Keratinocyte (primary cell): ENCODE measurements at regions not wholly inside any gene's neighbourhood (a gene's known extent, or its start where the extent isn't known, plus 50 kb on each side); places are given as distances from the start of the nearest gene placed in this dataset.
A peak's percentile ranks its signal among the peaks of the same experiment; 100 is the strongest.

Experiments
- DNase-seq: peaks from one replicate; pipeline ENCODE4 v3.0.0-alpha.2; 2011; ENCODE audit warnings: low read depth, missing footprints, low spot score
- FAIRE-seq: peaks from 2 replicates; lab custom pipeline; 2011; peaks lifted over from hg19 to GRCh38; lab: Jason Lieb, UNC
- H2AFZ ChIP-seq: 2 replicates; pipeline ENCODE4 v1.6.0; 2012; ENCODE audit warnings: low read length, control low read depth, inconsistent platforms; ENCODE audit not compliant: control insufficient read depth
- H3K27ac ChIP-seq: 2 replicates; pipeline ENCODE4 v1.5.1; 2011; ENCODE audit warnings: low read length; ENCODE audit not compliant: control insufficient read depth, insufficient read depth
- H3K27me3 ChIP-seq: 3 replicates; pipeline ENCODE4 v1.6.0; 2011; ENCODE audit warnings: low read length; ENCODE audit not compliant: control insufficient read depth, insufficient read depth; ENCODE audit errors: extremely low read depth
- H3K36me3 ChIP-seq, 2 experiments: 2 replicates in 1 of 2; 3 replicates in 1 of 2; pipeline ENCODE4 v1.5.1; 2011; ENCODE audit warnings: low read length in 2 of 2, mild to moderate bottlenecking in 1 of 2; ENCODE audit not compliant: control insufficient read depth in 2 of 2, insufficient read depth in 2 of 2; ENCODE audit errors: extremely low read depth in 1 of 2
- H3K4me1 ChIP-seq: 3 replicates; pipeline ENCODE4 v1.5.1; 2011; ENCODE audit warnings: low read length; ENCODE audit not compliant: control insufficient read depth, insufficient read depth; ENCODE audit errors: extremely low read depth
- H3K4me2 ChIP-seq: 3 replicates; pipeline ENCODE4 v1.6.0; 2011; ENCODE audit warnings: low read depth, low read length; ENCODE audit not compliant: control insufficient read depth, insufficient read depth; ENCODE audit errors: extremely low read depth
- H3K4me3 ChIP-seq, 3 experiments: fragments of 200-600 bp in 1 of 3; sonication (generic) in 1 of 3; 2 replicates in 2 of 3; 3 replicates in 1 of 3; pipeline ENCODE4 v1.5.1; 2011 to 2016; ENCODE audit warnings: low read length in 3 of 3, mild to moderate bottlenecking in 3 of 3, control low read depth in 2 of 3, inconsistent platforms in 1 of 3, low read depth in 1 of 3, mixed read lengths in 1 of 3, mixed run types in 1 of 3, moderate library complexity in 1 of 3; ENCODE audit not compliant: control insufficient read depth in 2 of 3, insufficient read depth in 2 of 3; ENCODE audit errors: extremely low read depth in 1 of 3
- H3K79me2 ChIP-seq: 2 replicates; pipeline ENCODE4 v1.6.0; 2012; ENCODE audit warnings: low read length; ENCODE audit not compliant: control insufficient read depth, insufficient read depth
- H3K9ac ChIP-seq: 3 replicates; pipeline ENCODE4 v1.6.0; 2011; ENCODE audit warnings: low read length; ENCODE audit not compliant: control insufficient read depth, insufficient read depth; ENCODE audit errors: extremely low read depth
- H3K9me1 ChIP-seq: 3 replicates; pipeline ENCODE4 v1.6.0; 2011; ENCODE audit warnings: low read length; ENCODE audit not compliant: control insufficient read depth, insufficient read depth; ENCODE audit errors: extremely low read depth
- H3K9me3 ChIP-seq: 2 replicates; pipeline ENCODE4 v1.5.1; 2012; ENCODE audit warnings: low read depth, low read length; ENCODE audit not compliant: control insufficient read depth
- H4K20me1 ChIP-seq: 3 replicates; pipeline ENCODE4 v1.6.0; 2011; ENCODE audit warnings: low read length; ENCODE audit not compliant: control insufficient read depth, insufficient read depth; ENCODE audit errors: extremely low read depth
- EZH2 ChIP-seq: IDR thresholded peaks from one replicate; pipeline ENCODE4 v1.6.1; 2012; ENCODE audit warnings: inconsistent platforms, mild to moderate bottlenecking, low read length, moderate library complexity
- dilution Hi-C: fragments of 300-500 bp; cut with MboI; formaldehyde crosslinking; loops from one replicate; pipeline ENCODE4 v1.7.0; 2020; ENCODE audit warnings: low sequenced_read_pairs; ENCODE audit not compliant: extremely low pct_ligation_motif_present
- TF ChIP-seq, protein P1 (sequence below), 3 experiments: IDR thresholded peaks in 1 of 3; conservative IDR thresholded peaks in 1 of 3; optimal IDR thresholded peaks in 1 of 3; 2 replicates in 2 of 3; 3 replicates in 1 of 3; pipeline versions ENCODE3 to v1.5.1; 2011; ENCODE audit warnings: low read length in 3 of 3, mild to moderate bottlenecking in 3 of 3, moderate library complexity in 2 of 3, control low read depth in 1 of 3, inconsistent platforms in 1 of 3; ENCODE audit not compliant: insufficient read depth in 2 of 3; ENCODE audit errors: extremely low read depth in 1 of 3

DNA sequence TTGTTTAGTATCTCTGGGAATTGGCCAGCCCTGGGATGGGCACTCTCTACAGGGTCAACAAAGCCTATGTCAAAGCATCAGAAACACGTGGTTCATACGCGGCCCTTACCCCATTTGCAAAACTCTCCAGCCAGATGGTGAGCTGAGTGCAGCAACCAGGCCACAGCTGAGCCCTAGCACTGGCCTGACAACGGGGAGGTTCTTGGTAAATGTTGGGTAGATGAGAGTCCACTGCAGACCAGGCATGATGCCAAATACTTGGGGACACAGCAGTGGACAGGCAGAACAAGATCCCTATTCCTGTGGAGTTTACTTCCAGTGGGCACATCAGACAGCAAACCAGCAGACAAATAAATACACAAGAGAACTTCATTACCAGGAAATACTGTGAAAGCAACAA, 172.1 kb upstream of the SYT13 start:
- H3K9me1 ChIP-seq: no peaks in the 10 kb centered on the region
- H2AFZ ChIP-seq: no peak overlapping the region
- no peak overlapping the region for H3K9ac ChIP-seq
- no peaks in the 10 kb centered on the region for H3K4me1 ChIP-seq
- DNase-seq: no peak
- H4K20me1 ChIP-seq: no peaks in the 10 kb centered on the region
- peaks cover 4% of the 10 kb centered on the region for H3K27me3 ChIP-seq
- H3K79me2 ChIP-seq: no peaks in the 10 kb centered on the region
- no peak overlapping the region for H3K4me3 ChIP-seq
- no peaks in the 10 kb centered on the region for H3K9me3 ChIP-seq
- no peak overlapping the region for H3K27ac ChIP-seq
- dilution Hi-C loops: no loop called here
- H3K36me3 ChIP-seq: no peaks in the 10 kb centered on the region
- FAIRE-seq: no peak
- TF ChIP-seq EZH2: no peak
- TF ChIP-seq, protein P1, sequence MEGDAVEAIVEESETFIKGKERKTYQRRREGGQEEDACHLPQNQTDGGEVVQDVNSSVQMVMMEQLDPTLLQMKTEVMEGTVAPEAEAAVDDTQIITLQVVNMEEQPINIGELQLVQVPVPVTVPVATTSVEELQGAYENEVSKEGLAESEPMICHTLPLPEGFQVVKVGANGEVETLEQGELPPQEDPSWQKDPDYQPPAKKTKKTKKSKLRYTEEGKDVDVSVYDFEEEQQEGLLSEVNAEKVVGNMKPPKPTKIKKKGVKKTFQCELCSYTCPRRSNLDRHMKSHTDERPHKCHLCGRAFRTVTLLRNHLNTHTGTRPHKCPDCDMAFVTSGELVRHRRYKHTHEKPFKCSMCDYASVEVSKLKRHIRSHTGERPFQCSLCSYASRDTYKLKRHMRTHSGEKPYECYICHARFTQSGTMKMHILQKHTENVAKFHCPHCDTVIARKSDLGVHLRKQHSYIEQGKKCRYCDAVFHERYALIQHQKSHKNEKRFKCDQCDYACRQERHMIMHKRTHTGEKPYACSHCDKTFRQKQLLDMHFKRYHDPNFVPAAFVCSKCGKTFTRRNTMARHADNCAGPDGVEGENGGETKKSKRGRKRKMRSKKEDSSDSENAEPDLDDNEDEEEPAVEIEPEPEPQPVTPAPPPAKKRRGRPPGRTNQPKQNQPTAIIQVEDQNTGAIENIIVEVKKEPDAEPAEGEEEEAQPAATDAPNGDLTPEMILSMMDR (optimal IDR thresholded peaks at IDR 0.05 in 1 of 3, IDR thresholded peaks at IDR 0.05 in 1 of 3, conservative IDR thresholded peaks at IDR 0.05 in 1 of 3; ENCODE audit: extremely low read depth in 1 of 3, insufficient read depth in 2 of 3, low read length in 3 of 3): no peak
- H3K4me2 ChIP-seq: no peak overlapping the region

- Histone ChIP-seq H3K36me3 (no peaks in the 10 kb centered on the region), H3K9ac (no peak overlapping the region), H4K20me1 (no peaks in the 10 kb centered on the region), H3K4me1 (no peaks in the 10 kb centered on the region), H3K9me3 (no peaks in the 10 kb centered on the region), H3K27me3 (peaks cover 4% of the 10 kb centered on the region), H2AFZ (no peak overlapping the region), H3K79me2 (no peaks in the 10 kb centered on the region), H3K27ac (no peak overlapping the region), H3K9me1 (no peaks in the 10 kb centered on the region), H3K4me2 (no peak overlapping the region), H3K4me3 (no peak overlapping the region)
- dilution Hi-C loops: no loop called here
- TF ChIP-seq EZH2: no peak
- TF ChIP-seq, protein P1 (optimal IDR thresholded peaks at IDR 0.05 in 1 of 3, IDR thresholded peaks at IDR 0.05 in 1 of 3, conservative IDR thresholded peaks at IDR 0.05 in 1 of 3; ENCODE audit: extremely low read depth in 1 of 3, insufficient read depth in 2 of 3, low read length in 3 of 3): no peak
- FAIRE-seq: no peak
- DNase-seq: peak; percentile 75
Measured at GRCh38 chr11:45457649-45458048, 171.5 kb upstream of the SYT13 start.
